Activated T-cell treated with anti-CD3 and anti-CD28 coated beads, Interleukin-2, amount 50 U/mL, for 48 hours (primary cell): ENCODE measurements at regions not wholly inside any gene's neighbourhood (a gene's known extent, or its start where the extent isn't known, plus 50 kb on each side); places are given as distances from the start of the nearest gene placed in this dataset.

ENCODE experiments used
- DNase-seq, 2 experiments: peaks; one replicate each; pipeline ENCODE4 v3.0.0-alpha.2; 2020

GRCh38 chr4:30879855-30880598 lies 159.9 kb downstream of the PCDH7 start:
- DNase-seq, result no peak

DNA sequence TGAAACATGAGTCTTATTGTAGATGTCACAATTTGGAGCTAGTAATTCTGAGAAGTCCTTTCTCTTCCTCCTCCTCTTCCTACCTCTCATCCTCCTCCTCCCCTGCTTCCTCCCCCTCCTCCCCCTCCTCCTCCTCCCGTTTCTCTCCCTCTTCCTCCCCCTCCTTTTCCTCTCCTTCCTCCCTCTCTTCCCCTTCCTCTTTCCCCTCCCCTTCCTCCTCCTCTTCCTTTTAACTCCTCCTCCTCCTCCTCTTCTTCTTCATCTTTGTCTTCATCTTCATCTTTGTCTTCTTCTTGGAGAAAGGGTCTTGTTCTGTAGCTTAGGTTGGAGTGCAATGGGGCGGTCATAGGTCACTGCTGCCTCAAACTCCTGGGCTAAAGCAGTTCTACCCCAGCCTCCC lies 161.8 kb downstream of the PCDH7 start:
- DNase-seq, result no peak

GRCh38 chr4:30882443-30882842 lies 162.3 kb downstream of the PCDH7 start:
- DNase-seq, result no peak

- DNase-seq, result no peak
Measured at GRCh38 chr4:30882995-30883675, 163.0 kb downstream of the PCDH7 start.

- DNase-seq, result no peak
Measured at GRCh38 chr4:30901461-30902451, 181.6 kb downstream of the PCDH7 start.

GRCh38 chr4:30903502-30904214 lies 183.5 kb downstream of the PCDH7 start:
- no peak for DNase-seq

DNA sequence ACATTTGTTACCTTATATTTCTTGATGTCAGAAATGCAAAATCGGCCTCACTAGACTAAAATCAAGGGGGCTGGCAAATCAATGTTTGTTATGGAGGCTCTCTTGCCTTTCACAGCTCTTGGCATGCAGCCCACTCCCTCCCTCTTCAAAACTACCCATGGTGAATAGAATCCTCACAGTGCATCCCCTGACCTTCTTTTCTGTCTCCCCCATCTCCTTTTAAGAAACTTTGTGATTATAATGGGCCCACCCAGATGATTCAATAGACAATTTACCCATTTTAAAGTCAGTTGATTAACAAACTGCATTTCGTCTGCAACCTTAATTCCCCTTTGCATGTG lies 184.0 kb downstream of the PCDH7 start:
- no peak for DNase-seq

- DNase-seq, result no peak
Measured at GRCh38 chr4:30904588-30904987, 184.4 kb downstream of the PCDH7 start.

DNA sequence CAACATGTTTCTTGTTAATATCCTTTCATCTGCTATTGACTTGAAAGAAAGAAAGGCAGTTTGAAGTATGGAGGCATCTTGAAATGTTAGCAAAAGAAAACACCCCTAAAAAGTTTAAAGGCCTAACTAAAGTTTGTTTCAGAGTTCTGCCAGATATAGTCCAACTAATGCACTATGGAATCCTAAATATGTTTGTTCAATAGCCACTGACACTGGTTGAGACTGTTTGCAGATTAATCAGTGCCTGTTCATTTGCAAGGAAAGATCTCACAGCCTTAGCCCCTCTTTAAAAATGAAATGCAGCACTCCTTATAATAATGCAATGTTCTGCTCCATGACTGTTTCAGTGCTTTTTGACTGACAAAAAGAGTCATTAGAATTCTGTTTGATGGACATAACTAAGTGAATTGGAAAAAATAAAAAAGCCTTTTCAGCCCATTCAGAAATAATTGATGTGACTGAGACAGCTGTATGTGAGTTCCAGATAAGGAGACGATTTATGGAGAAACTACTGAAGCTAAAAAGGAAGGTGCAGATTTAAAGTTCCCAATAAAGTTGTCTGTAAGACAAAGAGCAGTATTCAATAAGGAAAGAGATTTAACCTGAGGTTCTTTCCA lies 192.0 kb downstream of the PCDH7 start:
- no peak for DNase-seq

DNA sequence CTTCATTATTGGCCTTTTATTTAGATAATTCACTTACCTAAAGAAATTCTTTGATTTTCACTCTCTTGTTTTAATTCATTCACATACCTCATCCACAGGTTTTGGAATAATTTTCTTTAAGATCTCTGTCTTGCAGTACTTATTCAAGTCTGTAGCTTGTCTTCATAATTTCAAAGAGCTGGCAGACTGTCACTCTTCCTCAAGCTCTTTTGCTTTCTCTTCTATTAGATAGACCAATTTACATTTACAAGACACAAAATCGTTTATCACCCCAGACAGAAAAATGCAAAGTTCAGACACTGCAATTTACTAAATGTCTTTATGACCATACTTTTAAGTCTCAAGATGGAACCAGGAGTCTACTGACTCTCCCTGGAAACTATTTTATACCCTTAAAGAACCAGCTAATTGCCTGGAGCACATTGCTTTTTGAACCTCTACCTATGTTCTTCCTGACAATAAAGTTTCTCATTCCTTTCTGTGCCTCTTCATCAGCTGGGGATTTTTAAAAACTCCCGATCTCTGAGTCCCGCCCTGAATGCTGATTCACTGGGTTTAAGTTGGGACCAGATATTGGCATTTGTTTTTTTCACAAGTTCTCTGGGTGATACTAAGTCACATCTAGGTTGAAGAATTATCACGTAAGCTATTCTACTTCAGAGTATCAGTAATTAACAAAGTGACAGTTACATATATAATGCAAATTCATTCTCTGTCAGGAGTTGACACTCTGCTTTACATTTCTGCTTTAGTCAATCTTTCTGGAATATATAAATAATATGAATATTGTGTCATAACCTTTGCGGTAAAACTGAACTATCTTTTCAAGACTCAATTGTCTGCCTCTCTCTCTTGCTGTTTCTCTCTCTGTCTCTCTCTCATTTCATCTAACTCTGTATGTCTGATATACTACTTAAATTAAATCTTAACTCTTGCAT lies 196.4 kb downstream of the PCDH7 start:
- DNase-seq, result no peak

- DNase-seq, result no peak
Measured at GRCh38 chr4:30917946-30918345, 197.8 kb downstream of the PCDH7 start.

DNA sequence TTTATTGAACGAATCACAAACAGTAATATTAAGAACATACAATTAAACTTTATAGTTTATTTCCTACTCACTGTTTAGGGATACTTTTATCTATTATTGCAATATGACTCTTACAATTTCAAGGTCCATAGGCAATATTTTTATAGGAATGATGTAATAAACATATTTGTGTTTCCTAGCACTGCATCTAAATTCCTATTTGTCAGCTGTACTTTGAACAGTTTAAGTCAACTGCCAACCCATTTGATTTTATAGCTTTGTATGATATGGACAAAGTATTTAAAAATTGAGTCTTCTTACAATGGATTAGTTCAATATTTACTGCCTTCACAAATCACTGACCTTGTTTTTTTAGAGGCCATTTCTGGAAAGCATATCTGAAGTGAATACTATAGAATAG lies 199.3 kb downstream of the PCDH7 start:
- DNase-seq, result no peak

DNA sequence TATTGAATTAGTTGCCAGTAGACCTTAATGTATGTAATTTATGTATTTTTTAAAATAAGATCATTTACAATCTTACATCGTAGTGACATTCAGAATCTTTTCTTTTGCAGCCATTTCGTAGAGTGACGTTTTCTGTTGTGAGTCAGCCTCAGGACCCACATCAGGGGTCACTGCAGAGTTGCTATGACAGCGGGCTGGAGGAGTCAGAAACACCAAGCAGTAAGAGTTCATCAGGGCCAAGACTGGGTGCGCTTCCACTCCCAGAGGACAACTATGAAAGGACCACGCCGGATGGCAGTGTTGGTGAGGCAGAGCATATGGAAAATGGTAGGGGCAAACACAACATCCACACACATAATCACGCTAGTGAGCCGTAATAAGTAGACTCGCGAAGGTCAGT lies 199.9 kb downstream of the PCDH7 start:
- DNase-seq, result no peak

DNA sequence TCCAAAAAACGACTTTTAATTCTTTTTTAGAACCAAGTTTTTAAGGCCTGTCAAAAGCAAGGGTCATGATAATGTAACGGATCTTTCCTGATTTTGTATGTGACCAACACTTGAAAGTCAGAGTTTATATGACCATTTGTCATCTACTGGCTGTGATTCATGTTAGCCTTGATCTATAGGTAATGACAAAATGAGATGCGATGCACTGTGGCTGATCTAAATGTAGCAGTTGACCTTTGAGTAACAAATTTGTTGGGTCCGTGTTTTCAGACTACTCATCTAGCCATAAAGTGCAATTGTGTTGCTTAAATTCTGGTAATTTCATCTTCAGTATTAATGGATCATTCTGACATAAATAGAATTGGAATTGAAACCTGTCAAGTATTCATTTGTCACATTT lies 202.5 kb downstream of the PCDH7 start:
- DNase-seq, result no peak

GRCh38 chr4:30924495-30924894 lies 204.3 kb downstream of the PCDH7 start:
- DNase-seq, result no peak

DNA sequence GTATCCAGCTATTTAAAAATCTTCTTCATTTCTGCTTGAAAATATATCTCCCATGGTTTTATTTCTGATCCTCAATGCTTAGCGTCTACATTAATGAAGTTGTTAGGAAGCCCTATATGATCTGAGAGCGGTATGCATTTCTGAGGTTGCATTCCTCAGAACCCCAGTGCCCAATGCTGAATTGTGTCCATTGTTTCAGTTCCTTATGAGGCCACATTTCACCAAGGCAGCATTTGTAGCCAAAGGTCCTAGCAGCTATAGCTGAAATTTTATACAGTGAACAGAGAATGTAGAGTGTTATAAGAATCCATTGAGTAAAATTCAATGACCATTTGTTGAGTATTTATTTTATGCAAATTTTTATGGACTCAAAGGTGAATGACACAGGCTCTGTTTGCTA lies 209.5 kb downstream of the PCDH7 start:
- no peak for DNase-seq

DNA sequence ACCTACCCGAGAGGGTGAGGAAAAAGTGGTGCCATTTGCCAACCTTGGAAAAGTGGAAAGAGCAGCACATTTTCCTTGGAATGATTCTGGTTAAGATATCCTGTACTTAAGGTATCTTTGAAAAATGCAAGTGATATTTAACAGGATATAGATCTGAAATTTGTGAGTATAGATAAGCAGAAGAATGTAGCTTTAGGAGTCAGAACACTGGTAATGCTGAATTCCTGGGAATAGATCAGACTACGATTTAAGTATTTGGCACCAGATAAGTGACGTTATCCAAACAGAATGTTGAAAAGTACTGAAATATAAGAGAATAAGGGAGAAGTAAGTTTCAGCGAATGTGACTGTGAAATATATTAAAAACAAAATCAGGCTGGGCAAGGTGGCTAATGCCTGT lies 210.1 kb downstream of the PCDH7 start:
- DNase-seq, result no peak

- no peak for DNase-seq
Measured at GRCh38 chr4:30932581-30932980, 212.4 kb downstream of the PCDH7 start.

GRCh38 chr4:30939069-30939468 lies 218.9 kb downstream of the PCDH7 start:
- no peak for DNase-seq

- DNase-seq, result no peak
Measured at GRCh38 chr4:30939684-30940083, 219.5 kb downstream of the PCDH7 start.

GRCh38 chr4:30941641-30942040 lies 221.5 kb downstream of the PCDH7 start:
- no peak for DNase-seq
